Stimulated activated CD8-positive, alpha-beta memory T cell treated with anti-CD3 and anti-CD28 coated beads, Interleukin-15, amount 100 ng/mL, for 4 hours (primary cell): ENCODE measurements at regions not wholly inside any gene's neighbourhood (a gene's known extent, or its start where the extent isn't known, plus 50 kb on each side); places are given as distances from the start of the nearest gene placed in this dataset.

ENCODE experiments used
- DNase-seq, 2 donors: peaks; one replicate each; pipeline ENCODE4 v3.0.0-alpha.2; 2020; ENCODE audit warnings: low read depth in 2 of 2

DNA sequence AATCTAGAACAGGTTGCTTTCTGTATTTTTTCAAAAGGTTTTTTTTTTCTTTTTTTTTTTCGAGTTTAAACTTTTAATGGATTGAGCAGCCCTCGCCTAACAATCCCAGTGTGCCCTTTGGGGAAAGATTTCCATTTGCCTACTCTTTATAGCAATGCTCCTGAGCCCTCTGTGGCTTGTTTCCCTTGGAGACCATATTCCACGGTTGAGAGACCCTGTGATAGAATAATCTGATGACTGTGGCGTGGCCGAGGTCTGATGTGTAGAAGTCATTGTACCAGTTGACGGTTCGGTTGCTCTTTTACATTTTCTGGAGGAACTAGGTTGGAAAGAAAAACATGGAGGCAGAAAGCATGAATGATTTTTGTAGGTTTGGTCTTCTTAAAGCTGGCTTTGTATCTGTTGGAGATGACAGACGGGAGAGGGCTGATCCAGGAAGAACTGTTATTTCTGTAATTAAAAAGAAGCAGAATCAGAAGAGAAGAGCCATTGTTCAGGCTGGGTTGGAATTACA lies 305.7 kb upstream of the NRIP1 start:
- no peak for DNase-seq

DNA sequence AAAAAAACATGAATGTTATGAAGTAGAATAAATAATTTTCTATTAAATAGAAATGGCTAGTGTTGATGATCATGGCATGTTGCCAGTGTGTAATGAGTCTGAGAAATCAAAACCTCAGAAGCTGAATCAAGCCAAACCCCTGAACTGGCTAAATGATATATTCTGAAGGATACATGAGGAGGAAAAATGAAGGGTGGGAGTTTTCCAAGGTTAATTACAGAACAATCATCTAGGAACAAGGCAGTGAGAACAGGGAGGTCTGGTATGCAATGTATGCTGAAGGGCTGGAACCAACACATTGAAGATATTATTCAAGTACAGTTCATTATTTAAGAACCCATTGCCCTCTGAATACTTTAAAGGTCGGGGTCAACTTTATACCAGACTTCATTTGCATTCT lies 309.1 kb upstream of the NRIP1 start:
- DNase-seq, result no peak

DNA sequence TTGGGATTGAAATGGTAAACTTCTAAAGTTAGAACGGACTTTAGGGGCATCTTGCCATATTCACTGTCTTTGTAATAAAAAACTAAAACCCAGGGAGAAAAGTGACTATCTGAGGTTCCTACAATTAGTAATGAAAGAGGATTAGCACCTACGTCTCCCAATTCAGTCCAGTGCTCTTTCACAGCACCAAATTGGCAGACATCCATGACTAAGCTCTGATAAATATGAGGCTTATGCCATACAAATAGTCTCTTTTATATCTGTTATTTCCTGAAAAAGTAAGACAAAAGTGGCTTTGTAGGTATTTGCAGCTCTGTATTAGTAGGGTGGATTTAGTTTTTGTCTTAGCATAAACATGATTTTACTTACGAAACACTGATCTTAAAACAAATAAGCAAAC lies 315.0 kb upstream of the NRIP1 start:
- DNase-seq, result no peak

DNA sequence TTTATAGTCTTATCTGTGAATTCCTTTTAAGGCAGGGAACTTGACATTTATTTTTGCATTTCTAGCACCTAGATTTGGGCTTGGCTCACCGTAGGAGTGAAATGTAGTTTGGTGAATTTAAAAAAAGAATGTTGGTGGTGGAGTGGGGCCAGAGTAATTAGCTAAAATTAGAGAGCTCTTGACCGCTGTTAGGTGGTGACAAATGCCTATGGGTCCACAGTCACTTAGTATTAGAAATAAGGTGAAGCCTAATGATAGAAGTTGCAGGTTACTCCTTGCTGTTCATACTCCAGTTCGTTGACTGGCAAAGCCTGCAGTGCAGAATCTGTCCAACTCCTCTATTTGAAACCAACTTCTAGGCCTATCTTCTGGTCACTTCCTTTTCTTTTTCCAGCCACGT lies 318.8 kb upstream of the NRIP1 start:
- DNase-seq, result no peak

DNA sequence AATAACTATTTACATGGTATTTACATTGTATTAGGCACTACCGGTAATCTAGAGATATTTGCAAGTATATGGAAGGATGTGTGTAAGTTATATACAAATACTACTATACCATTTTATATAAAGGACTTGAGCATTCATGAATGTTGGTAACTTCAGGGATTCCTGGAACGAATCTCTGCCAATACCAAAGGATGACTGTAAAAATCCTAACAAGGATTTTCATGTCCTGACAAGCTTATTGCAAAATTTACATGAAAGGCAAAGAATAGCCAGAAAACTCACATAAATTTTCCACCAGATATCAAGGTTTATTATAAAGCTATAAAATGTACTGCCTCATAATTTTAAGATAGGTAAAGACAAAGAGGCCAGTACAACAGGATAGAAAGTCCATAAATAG lies 325.2 kb upstream of the NRIP1 start:
- no peak for DNase-seq

DNA sequence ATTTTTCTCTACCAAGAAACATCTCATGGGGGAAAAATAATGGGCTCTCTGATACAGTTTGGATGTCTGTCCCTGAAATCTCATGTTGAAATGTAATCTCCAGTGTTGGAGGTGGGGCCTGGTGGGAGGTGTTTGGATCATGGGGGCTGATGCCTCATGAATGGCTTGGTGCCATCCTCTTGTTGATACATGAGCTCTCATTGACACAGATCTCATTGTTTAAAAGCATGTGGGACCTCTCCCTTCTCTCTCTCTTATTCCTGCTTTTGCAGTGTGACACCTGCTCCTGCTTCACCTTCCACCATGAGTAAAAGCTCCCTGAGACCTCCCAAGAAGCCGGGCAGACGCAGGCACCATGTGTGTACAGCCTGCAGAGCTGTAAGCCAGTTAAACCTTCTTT lies 332.5 kb upstream of the NRIP1 start:
- no peak for DNase-seq

DNA sequence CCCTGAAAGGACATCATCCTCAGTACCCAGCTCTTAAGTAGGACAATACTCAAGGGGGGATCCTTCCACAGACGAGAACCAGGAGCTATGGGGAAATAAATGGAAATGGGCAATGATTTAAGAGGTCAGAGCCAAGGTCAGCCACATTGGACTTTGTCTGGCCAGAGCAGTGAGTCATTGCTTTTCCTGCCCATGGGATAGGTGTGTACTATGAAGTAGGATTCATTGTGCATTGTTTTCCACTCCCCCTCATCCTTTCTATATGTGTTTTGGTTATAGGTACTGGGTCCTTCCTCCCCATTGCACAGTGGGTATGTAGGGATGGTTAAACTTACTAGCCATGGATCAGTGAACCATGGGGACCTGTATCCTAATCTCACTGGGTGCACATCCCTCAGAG lies 328.9 kb upstream of the USP25 start:
- DNase-seq, result no peak

DNA sequence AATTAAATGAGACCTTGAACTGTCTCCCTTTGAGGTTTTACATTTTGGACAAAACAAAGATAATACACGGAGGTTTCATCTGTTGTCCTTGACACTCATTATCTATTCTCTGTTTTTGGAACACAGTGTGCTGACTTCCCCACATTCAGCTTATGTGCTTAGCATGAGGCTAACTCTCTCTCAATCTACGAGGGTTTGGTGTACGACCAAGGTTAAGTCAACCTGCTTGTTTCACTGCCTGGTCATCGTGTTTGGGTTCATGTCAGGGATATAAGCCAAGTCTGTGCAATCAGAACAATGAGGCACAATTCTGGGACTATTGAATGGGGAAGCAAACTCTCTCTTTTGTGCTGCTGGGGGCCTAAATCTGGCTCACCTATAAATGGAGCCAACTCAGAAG lies 328.5 kb upstream of the USP25 start:
- no peak for DNase-seq

DNA sequence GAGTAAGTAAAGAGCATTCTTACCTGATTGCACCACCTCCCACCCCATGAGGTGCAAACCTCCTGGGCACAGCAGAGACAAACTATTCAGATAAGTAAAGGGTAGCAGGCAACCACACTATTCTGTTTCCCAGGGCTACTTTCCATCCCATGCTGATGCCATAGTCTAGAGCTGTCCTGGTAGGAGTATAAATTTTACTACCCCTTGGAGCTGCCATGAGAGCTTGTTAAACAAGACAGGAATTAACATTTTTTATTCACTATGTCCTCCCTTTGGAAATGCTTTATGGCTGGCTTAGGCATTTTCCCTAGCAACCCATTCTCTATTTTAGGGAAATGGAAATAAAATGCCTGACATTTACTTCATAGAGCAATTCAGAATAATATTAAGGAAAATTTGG lies 324.6 kb upstream of the USP25 start:
- DNase-seq, result no peak

DNA sequence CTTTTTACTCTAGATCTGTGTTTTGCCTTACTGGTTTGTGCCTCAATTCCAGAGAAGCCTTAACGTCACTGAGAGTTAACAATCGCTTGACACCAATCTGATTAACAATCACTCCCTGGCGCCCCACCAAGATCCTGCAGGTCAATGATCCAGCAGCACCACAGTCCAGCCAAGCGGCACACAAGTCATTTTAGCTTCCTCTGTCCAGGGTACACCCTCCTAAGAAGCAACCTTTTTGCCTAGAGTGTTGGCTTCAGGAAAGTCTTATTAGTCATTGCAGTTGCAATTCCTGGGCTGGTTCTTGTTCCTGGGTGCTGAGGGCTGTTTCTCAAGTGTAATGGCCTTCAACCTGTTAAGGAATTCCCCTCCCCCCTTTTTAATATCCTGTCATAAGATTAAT lies 323.0 kb upstream of the USP25 start:
- DNase-seq, result no peak

DNA sequence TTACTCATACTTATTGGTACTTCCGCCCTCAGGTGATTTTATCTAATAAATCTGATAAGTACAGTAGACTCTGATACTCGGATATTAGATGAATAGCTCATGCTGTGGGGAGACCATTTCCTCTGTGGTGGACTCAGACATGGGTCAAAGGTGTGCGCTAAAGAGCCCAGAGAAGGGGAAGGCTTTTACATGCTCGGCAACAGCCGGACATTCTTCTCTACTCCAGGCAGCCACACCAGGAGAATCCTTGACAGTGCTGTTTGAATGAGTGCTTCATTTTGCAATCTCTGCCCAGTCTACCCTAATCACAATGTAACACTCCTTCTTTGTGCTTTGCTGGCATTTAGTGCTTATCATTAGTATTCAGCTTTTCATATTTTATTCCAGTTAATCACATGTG lies 322.2 kb upstream of the USP25 start:
- no peak for DNase-seq

DNA sequence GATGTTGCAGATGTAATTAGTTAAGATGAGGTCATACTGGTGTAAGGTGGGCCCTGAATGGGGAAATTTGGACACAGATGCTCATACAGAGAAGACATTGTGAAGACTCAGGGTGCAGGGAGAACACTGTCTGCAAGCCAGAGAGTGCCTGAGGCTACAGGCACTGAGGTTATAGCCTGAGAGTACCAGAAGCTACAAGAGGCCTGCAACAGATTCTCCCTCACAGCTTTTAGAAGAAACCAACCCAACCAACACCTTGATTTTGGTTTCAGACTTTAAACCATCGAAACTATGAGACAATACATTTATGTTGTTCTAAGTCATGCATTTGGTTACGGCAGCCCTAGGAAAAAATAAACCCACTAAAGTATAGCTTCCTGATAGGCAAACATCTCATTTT lies 321.7 kb upstream of the USP25 start:
- DNase-seq, result no peak

DNA sequence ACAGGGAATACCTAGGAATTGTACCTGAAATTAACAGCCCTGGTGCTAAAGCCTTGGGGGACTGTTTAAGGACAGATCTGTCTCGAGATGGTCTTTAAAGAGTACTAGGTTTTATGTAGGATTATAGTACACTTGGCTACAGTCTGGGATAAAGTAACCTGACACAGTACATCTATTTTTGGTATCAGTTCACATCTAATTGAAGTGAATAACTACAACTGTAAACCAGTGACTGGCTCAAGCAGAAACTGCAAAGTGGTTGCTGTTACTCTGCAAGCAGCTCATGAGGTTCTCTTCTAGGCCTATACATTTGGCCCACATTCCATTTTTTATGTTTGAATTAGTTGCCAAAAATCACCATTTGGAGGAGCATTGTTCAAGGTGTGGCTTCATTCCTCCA lies 320.8 kb upstream of the USP25 start:
- no peak for DNase-seq

DNA sequence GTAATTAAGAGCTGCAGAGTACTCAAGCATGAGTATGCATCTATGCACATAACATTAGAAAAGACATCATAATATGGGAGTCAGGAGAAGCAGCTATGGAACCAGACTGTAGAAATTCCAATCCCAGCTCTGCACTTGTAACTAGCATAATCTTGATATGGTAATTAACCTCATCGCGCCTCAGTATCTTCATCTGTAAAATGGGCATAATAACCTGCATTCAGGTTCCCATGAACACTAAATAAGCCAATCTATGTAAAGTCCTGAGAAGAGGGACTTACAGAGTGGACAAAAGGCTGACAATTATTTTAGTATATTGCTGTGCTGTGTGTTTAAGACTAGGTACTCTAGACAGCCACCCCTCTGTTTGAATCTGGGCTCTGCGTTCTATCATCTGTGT lies 318.9 kb upstream of the USP25 start:
- no peak for DNase-seq

DNA sequence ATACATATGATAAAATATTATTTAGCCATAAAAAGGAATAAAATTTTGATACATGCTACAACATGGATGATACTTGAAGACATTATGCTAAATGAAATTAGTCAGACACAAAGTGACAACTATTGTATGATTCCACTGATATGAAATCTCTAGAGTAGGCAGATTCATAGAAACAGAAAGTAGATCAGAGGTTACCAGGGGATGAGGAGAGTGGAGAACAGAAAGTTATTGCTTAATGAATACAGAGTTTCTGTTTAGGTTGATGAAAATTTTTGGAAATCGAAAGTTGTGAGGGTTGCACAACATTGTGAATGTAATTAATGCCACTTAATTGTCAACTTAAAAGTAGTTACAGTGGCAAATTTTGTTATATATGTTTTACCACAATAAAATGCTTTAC lies 315.7 kb upstream of the USP25 start:
- no peak for DNase-seq

DNA sequence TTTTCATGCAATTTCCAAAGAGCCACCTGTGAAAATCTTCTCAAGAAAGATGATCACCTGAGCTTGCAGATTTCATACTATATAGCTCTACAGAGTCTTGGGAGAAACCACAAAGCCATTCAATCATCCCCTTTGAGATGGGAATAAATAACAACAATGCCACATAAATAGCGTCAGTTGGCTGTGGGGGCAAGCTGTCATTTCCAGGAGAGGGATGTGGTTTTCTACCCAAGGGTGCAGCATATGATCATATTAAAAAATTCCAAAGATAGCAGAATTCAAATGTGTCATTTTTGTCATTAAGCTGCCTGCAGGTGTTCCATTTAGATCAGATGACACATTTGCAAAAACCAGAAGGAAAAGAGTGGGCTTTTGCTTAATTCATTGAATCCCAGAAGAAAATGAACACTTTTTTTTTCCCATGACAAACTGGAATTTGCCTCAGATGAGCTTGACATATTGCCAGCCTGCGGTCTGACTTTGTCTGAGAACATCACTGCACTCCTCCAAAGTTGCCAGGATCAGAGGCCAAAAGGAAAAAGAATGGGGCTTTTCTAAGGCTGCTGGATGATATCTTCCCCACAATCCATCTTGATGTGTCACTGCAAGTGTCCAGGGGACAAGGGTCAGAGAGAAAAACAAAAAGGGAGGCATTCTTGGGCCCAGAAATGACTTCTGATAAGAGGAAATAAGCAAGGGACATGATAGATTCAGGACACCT lies 314.1 kb upstream of the USP25 start:
- DNase-seq, result no peak

DNA sequence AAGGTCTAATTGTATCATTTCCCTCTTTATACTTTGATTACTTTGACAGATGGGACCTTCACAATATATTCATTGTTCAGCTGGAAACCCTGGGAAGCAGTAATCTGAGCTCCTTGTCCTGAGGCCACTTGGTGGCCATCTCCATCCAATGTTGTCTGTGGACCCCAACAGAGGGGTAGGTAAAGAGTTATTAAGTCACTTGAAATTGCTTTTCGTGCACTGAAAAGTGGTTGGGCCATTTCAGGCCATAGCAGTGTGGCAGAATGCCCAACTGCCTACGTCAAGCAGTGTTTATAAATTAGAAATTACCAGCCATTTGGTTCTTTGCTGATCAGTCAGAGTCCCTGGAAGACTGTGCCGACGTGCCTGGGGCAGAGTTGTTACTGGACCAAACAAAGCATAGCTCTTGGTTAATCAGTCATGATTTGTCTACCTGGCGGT lies 308.3 kb upstream of the USP25 start:
- DNase-seq, result no peak

DNA sequence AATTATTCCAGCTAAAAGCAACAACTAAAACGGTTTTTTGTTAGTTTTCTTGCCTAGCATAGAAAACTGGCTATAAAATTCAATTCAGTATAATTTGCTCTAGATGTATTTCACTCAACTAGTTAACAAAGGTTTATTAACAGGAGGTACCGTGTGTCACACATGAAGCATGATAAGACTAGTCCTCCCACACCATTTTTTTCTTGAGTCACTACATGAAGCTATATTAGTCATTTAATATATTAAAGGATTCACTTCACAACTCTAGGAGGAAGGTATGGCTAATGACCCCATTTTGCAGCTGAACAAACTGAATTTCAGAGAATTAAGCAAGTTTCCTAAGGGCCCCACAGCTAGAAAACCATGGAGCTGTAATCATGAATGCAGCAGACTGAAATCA lies 307.8 kb upstream of the USP25 start:
- no peak for DNase-seq

DNA sequence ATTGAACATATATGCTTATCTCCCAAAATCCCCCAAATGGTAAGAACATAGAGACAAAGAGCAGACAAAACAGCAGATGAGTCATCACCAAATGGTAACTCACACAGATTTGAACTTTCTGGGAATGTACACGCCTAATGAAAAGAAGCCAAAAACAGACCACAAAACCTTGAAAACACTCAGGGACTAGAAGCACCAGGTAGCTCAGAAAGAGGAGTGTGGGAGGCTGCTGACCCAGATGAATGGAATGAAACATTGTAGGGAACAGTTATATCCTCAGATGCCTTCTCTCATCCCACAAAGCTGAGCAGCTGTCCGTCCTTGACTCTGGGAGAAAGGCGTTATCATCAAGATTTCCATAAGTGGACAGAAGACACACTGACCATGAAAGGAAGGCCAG lies 307.0 kb upstream of the USP25 start:
- no peak for DNase-seq

DNA sequence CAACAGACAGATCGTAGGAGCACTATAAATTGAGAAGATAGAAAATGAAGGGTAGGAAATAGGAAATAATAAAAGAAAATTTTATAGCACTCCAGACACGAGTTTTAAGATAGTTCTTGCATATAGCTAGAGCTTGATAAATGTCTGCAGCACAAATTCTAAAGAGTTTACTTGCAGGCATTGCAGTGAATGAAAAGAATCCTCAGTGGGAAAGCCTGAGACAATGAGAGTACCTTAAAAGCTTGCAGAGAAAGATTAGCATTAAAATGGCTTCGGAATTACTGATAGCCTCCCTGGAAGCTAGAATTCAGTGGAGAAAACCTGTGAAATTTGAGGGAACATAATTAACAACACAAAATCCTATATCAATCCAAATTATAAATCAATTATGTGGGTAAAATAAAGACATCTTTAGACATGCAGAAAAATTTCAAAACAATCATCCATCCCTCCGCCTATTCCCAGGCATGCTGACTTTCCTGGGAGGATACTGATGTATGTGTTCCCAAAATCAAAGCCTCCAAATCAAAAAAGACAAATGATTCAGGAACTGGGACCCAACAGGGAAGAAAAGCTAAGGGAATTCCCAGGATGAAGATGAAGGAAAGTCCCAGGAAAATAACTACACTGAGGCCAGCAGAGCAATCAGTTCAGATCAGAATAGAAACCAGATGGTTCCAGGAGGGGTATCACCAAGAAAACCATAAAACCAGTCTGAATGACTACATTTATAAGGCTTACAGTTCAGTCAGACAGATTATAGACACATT lies 305.9 kb upstream of the USP25 start:
- no peak for DNase-seq

DNA sequence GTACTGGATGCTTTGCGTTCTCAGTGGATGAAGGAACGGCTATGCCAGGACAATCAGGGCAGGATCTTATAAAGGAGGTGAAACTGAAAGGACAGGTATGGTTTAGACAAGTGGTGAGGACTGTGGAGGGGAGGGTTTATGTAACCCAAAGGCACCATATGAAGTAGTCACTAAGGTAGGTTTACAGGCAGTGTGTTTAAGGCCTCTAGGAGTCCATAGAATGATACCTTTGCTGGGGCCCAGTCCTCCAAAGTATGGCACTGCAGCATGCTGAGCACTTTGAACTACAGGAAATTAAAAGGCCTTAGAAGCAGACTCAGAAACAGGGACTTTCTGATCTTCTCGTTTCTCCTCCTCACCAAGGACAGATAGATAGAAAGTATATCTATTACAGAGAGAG lies 304.7 kb upstream of the USP25 start:
- DNase-seq, result no peak

DNA sequence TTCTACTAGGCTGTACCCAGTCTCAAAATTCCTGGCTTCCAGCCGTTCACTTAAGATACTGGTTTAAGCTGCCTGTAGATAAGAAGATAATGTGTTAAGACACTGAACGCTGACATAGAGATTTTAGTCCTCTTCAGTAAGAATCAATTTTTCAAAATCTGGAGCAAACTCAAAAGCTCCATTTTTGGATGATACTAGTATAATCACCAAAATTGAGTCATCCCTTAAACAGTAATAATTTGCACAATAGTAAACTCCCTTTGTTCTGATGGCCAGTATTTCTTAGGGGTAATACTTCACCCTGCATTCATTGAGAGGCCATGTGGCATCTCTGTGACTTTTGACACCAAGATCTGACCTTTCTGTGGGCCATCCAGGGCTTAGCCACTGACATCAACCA lies 299.8 kb upstream of the USP25 start:
- DNase-seq, result no peak

DNA sequence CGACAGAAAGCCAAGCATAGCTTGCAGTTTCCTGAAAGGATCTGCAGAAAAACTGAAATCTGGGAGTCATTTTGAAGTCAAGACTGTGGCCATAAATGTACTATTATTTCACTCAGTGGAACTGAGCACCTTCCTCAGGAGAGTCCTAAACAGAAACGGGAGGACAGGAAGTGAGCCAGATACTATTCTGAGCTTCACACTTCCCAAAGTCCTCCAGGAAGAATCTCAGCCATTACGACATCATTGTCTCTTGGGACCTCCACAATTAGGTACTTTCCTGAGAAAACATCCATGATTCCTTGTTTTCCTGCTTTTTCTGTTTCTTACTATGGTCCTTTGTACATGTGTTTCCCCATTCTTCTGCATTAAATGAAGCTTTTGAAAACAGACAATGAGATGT lies 299.2 kb upstream of the USP25 start:
- DNase-seq, result no peak
